H9 (cell line): ENCODE measurements at regions not wholly inside any gene's neighbourhood (a gene's known extent, or its start where the extent isn't known, plus 50 kb on each side); places are given as distances from the start of the nearest gene placed in this dataset.

Experiments
- DNase-seq: peaks from one replicate; pipeline ENCODE4 v3.0.0-alpha.2; 2017
- H2AFZ ChIP-seq: one replicate; pipeline ENCODE4 v1.6.1; 2013; ENCODE audit warnings: mild to moderate bottlenecking, low read length, control low read depth, moderate library complexity
- H2AK5ac ChIP-seq: 2 replicates; pipeline ENCODE4 v1.6.1; 2013; ENCODE audit warnings: low read length, control low read depth, mixed read lengths; ENCODE audit not compliant: insufficient read length
- H2BK120ac ChIP-seq: one replicate; pipeline ENCODE4 v1.6.1; 2013; ENCODE audit warnings: low read depth, mild to moderate bottlenecking, low read length, control low read depth, inconsistent platforms; ENCODE audit not compliant: poor library complexity, severe bottlenecking
- H2BK12ac ChIP-seq: 2 replicates; pipeline ENCODE4 v1.6.1; 2013; ENCODE audit warnings: low read length, control low read depth, mixed read lengths, low read depth; ENCODE audit not compliant: insufficient read length
- H2BK15ac ChIP-seq: 2 replicates; pipeline ENCODE4 v1.6.1; 2013; ENCODE audit warnings: low read depth, low read length, control low read depth
- H2BK20ac ChIP-seq: one replicate; pipeline ENCODE4 v1.6.1; 2013; ENCODE audit warnings: low read depth, mild to moderate bottlenecking, low read length, control low read depth, inconsistent platforms; ENCODE audit not compliant: poor library complexity, severe bottlenecking
- H2BK5ac ChIP-seq: 2 replicates; pipeline ENCODE4 v1.6.1; 2013; ENCODE audit warnings: low read length, control low read depth, mixed read lengths; ENCODE audit not compliant: insufficient read length
- H3K14ac ChIP-seq: 2 replicates; pipeline ENCODE4 v1.6.1; 2013; ENCODE audit warnings: low read length, control low read depth; ENCODE audit not compliant: insufficient read depth
- H3K18ac ChIP-seq: 2 replicates; pipeline ENCODE4 v1.6.1; 2013; ENCODE audit warnings: low read depth, mild to moderate bottlenecking, mixed read lengths, low read length, control low read depth; ENCODE audit not compliant: insufficient read length
- H3K23ac ChIP-seq: 2 replicates; pipeline ENCODE4 v1.6.1; 2013; ENCODE audit warnings: low read length, control low read depth, mixed read lengths, low read depth; ENCODE audit not compliant: insufficient read length
- H3K23me2 ChIP-seq: 2 replicates; pipeline ENCODE4 v1.6.1; 2013; ENCODE audit warnings: low read depth, mild to moderate bottlenecking, mixed read lengths, low read length, control low read depth; ENCODE audit not compliant: insufficient read length, poor library complexity, severe bottlenecking
- H3K27ac ChIP-seq: 2 replicates; pipeline ENCODE4 v1.5.1; 2013; ENCODE audit warnings: low read length, control low read depth, mixed read lengths, low read depth; ENCODE audit not compliant: insufficient read length
- H3K27me3 ChIP-seq: 2 replicates; pipeline ENCODE4 v1.6.1; 2013; ENCODE audit warnings: low read length, control low read depth, inconsistent platforms; ENCODE audit not compliant: insufficient read depth
- H3K4ac ChIP-seq: 2 replicates; pipeline ENCODE4 v1.6.1; 2013; ENCODE audit warnings: low read depth, mild to moderate bottlenecking, control low read depth, inconsistent platforms, low read length, moderate library complexity
- H3K4me1 ChIP-seq: 2 replicates; pipeline ENCODE4 v1.6.1; 2013; ENCODE audit warnings: low read length, control low read depth, inconsistent platforms; ENCODE audit not compliant: insufficient read depth
- H3K4me2 ChIP-seq: 2 replicates; pipeline ENCODE4 v1.6.1; 2013; ENCODE audit warnings: low read length, control low read depth, mixed read lengths; ENCODE audit not compliant: insufficient read length, insufficient read depth
- H3K56ac ChIP-seq: 2 replicates; pipeline ENCODE4 v1.6.1; 2013; ENCODE audit warnings: low read depth, mild to moderate bottlenecking, mixed read lengths, low read length, control low read depth; ENCODE audit not compliant: insufficient read length
- H3K79me1 ChIP-seq: 2 replicates; pipeline ENCODE4 v1.6.1; 2013; ENCODE audit warnings: low read depth, mild to moderate bottlenecking, moderate library complexity, low read length, control low read depth, inconsistent platforms; ENCODE audit not compliant: insufficient read depth, poor library complexity, severe bottlenecking
- H3K79me2 ChIP-seq: 2 replicates; pipeline ENCODE4 v1.6.1; 2013; ENCODE audit warnings: low read length, control low read depth, inconsistent platforms; ENCODE audit not compliant: insufficient read depth
- H3K9ac ChIP-seq: 2 replicates; pipeline ENCODE4 v1.6.1; 2013; ENCODE audit warnings: low read length, control low read depth, mixed read lengths; ENCODE audit not compliant: insufficient read length; ENCODE audit errors: extremely low read depth
- H3K9me3 ChIP-seq: one replicate; pipeline ENCODE4 v1.6.1; 2013; ENCODE audit warnings: low read depth, low read length, inconsistent platforms; ENCODE audit not compliant: control insufficient read depth
- H3T11ph ChIP-seq: one replicate; pipeline ENCODE4 v1.6.1; 2013; ENCODE audit warnings: mild to moderate bottlenecking, low read length, control low read depth, inconsistent platforms
- H4K20me1 ChIP-seq: one replicate; pipeline ENCODE4 v1.6.1; 2013; ENCODE audit not compliant: control insufficient read depth, insufficient read length, insufficient read depth
- H4K5ac ChIP-seq: 2 replicates; pipeline ENCODE4 v1.6.1; 2013; ENCODE audit warnings: low read depth, mild to moderate bottlenecking, mixed read lengths, low read length, control low read depth; ENCODE audit not compliant: insufficient read length
- H4K8ac ChIP-seq: replicated peaks from 2 replicates; pipeline ENCODE4 v1.6.1; 2013; ENCODE audit warnings: low read length, control low read depth, mixed read lengths, low read depth; ENCODE audit not compliant: insufficient read length
- H4K91ac ChIP-seq: 2 replicates; pipeline ENCODE4 v1.6.1; 2013; ENCODE audit warnings: low read depth, mild to moderate bottlenecking, moderate library complexity, mixed read lengths, low read length, control low read depth; ENCODE audit not compliant: insufficient read length
- H3K27ac Mint-ChIP-seq, 3 experiments: 2 replicates in 2 of 3; 3 replicates in 1 of 3; pipeline ENCODE4 v1.8.0; 2020 to 2021; ENCODE audit warnings: mixed read lengths in 3 of 3, mild to moderate bottlenecking in 1 of 3, moderate library complexity in 1 of 3
- H3K27me3 Mint-ChIP-seq: 2 replicates; pipeline ENCODE4 v1.8.0; 2021; ENCODE audit warnings: low read depth, mild to moderate bottlenecking, moderate library complexity, mixed read lengths
- H3K36me3 Mint-ChIP-seq, 3 experiments: 2 replicates in 2 of 3; 3 replicates in 1 of 3; pipeline ENCODE4 v1.8.0; 2020 to 2021; ENCODE audit warnings: low read depth in 3 of 3, mixed read lengths in 3 of 3; ENCODE audit not compliant: insufficient read depth in 1 of 3
- H3K4me1 Mint-ChIP-seq, 2 experiments: 2 replicates each; pipeline ENCODE4 v1.8.0; 2020; ENCODE audit warnings: mixed read lengths in 2 of 2
- H3K4me3 Mint-ChIP-seq, 2 experiments: 2 replicates in 1 of 2; 3 replicates in 1 of 2; pipeline ENCODE4 v1.8.0; 2020 to 2021; ENCODE audit warnings: mild to moderate bottlenecking in 2 of 2, mixed read lengths in 2 of 2, moderate library complexity in 1 of 2
- H3K9me3 Mint-ChIP-seq, 2 experiments: 2 replicates in 1 of 2; 3 replicates in 1 of 2; pipeline ENCODE4 v1.8.0; 2020; ENCODE audit warnings: mild to moderate bottlenecking in 2 of 2, mixed read lengths in 2 of 2, moderate library complexity in 1 of 2
- CTCF ChIP-seq: fragments of 200-600 bp; sonication (generic); conservative IDR thresholded peaks from 3 replicates; pipeline ENCODE4 v1.8.0; 2021; ENCODE audit warnings: antibody characterized with exemption, mild to moderate bottlenecking
- WGBS: extraction: QIAGEN DNeasy Blood & Tissue Kit; methylation state at CpG from one replicate; pipeline ENCODE4 v1.1.7; 2013; ENCODE audit warnings: missing lambda C conversion rate, low lambda C conversion rate, mixed read lengths; ENCODE audit not compliant: insufficient read length; ENCODE audit errors: extremely low coverage; 5-methylcytosine and 5-hydroxymethylcytosine counted together

- Histone ChIP-seq H3K23me2 (no peaks in the 10 kb centered on the region), H3K79me1 (no peaks in the 10 kb centered on the region), H3K18ac (no peak overlapping the region), H3K27ac (no peak overlapping the region), H4K91ac (no peak overlapping the region), H3K79me2 (no peaks in the 10 kb centered on the region), H3K23ac (no peak overlapping the region), H2AFZ (no peak overlapping the region), H3K4ac (no peak overlapping the region), H4K20me1 (no peaks in the 10 kb centered on the region), H3K4me1 (no peaks in the 10 kb centered on the region; the same call in 1 of the 2 replicates), H3K56ac (no peak overlapping the region), H3K9me3 (no peaks in the 10 kb centered on the region), H4K8ac (no peak overlapping the region), H2BK120ac (no peak overlapping the region), H3K27me3 (no peaks in the 10 kb centered on the region), H2AK5ac (no peak overlapping the region), H3T11ph (no peak overlapping the region), H4K5ac (no peak overlapping the region), H3K9ac (no peak overlapping the region), H2BK12ac (no peak overlapping the region), H2BK5ac (no peak overlapping the region), H3K4me2 (no peak overlapping the region), H2BK20ac (no peak overlapping the region), H3K14ac (no peak overlapping the region), H2BK15ac (no peak overlapping the region)
- Mint-ChIP-seq H3K27ac (no peak overlapping the region; a peak in 1 of 7 replicates), H3K9me3 (no peaks in the 10 kb centered on the region), H3K4me3 (no peak overlapping the region), H3K27me3 (no peaks in the 10 kb centered on the region), H3K36me3 (no peaks in the 10 kb centered on the region), H3K4me1 (peaks cover 4 to 14% of the 10 kb centered on the region in 2 experiments)
- no CpG with 5 or more reads among the region's 1 CpG for WGBS
- no peak for DNase-seq
- no peak for TF ChIP-seq CTCF
Observed at GRCh38 chr2:200064879-200065278, 109.5 kb downstream of the MAIP1 start.
